Upper lobe of left lung (tissue), 6 donors: ENCODE measurements at regions not wholly inside any gene's neighbourhood (a gene's known extent, or its start where the extent isn't known, plus 50 kb on each side); places are given as distances from the start of the nearest gene placed in this dataset.

Experiments
- ATAC-seq, 2 donors: fragments of 200-7000 bp; cut with Tn5 transposase; one replicate each; pipeline ENCODE4 v1.9.1; 2022; ENCODE audit warnings: mild to moderate bottlenecking in 2 of 2, moderate library complexity in 2 of 2; ENCODE audit not compliant: low FRiP score in 2 of 2
- DNase-seq, 2 donors: peaks; one replicate each; pipeline ENCODE4 v3.0.0-alpha.2; 2019 to 2020
- H3K27ac ChIP-seq, 4 donors: fragments of 200-600 bp; sonication (generic); one replicate each; pipeline ENCODE4 v1.5.1; 2016 to 2019
- H3K27me3 ChIP-seq, 4 donors: fragments of 200-600 bp; sonication (generic); one replicate each; pipeline ENCODE4 v1.5.1; 2017 to 2019
- H3K36me3 ChIP-seq, 4 donors: fragments of 200-600 bp; sonication (generic); one replicate each; pipeline ENCODE4 v1.5.1; 2016 to 2019
- H3K4me1 ChIP-seq, 4 donors: fragments of 200-600 bp; sonication (generic); one replicate each; pipeline ENCODE4 v1.5.1; 2018 to 2019
- H3K4me3 ChIP-seq, 4 donors: fragments of 200-600 bp; sonication (generic); one replicate each; pipeline ENCODE4 v1.5.1; 2017 to 2019; ENCODE audit warnings: mild to moderate bottlenecking in 2 of 4, moderate library complexity in 1 of 4
- H3K9me3 ChIP-seq, 4 donors: fragments of 200-600 bp; sonication (generic); one replicate each; pipeline ENCODE4 v1.5.1; 2018 to 2019
- EP300 ChIP-seq, 4 donors: sonication (generic); formaldehyde crosslinking; IDR thresholded peaks; one replicate each; pipeline ENCODE4 v1.5.1; 2017; ENCODE audit warnings: antibody characterized with exemption in 4 of 4, control low read depth in 2 of 4
- POLR2A ChIP-seq, 4 donors: fragments of 450-650 bp; IDR thresholded peaks; one replicate each; pipeline ENCODE4 v1.5.1; 2016 to 2017; ENCODE audit warnings: antibody characterized with exemption in 4 of 4, mild to moderate bottlenecking in 2 of 4
- POLR2AphosphoS5 ChIP-seq, 2 donors: sonication (generic); formaldehyde crosslinking; IDR thresholded peaks; one replicate each; pipeline ENCODE4 v1.5.1; 2017; ENCODE audit warnings: antibody characterized with exemption in 2 of 2
- WGBS, 2 donors: methylation state at CpG; one replicate each; pipeline ENCODE4 v1.1.5; 2017 to 2018; 5-methylcytosine and 5-hydroxymethylcytosine counted together
- TF ChIP-seq, protein P1 (sequence below), 6 experiments: fragments of 450-650 bp in 4 of 6; fragments of 200-600 bp in 2 of 6; sonication (generic) in 2 of 6; IDR thresholded peaks; one replicate each; pipeline ENCODE4 v1.5.1; 2016 to 2019; ENCODE audit warnings: antibody characterized with exemption in 6 of 6
- donor health status: DM: no; HTN: no; CAD: no; lungs with moderate emphysema.
- donor health status: DM: no; HTN: yes; CAD: no; lungs with severe emphysema.

DNA sequence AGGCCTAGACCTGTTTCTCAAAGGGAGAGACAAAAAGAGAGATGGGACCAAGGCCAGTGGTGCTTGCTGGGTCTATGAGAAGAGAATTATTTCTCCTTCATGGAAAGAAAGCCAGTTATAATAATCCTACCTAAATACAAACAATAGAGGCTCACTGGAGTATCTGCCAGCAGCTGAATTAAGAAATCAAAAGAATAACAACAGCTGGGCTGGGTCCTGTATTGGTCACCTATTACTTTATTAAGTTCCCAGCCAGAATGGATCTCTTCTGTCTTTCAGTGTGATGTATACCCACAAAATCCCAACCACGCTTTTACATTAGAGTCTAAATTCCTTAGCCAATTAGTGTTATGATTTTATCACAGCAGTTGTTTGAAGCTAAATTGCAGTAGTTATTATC, 297.8 kb upstream of the DACH1 start:
- DNase-seq (no peak), ATAC-seq (no peak)
- Histone ChIP-seq H3K4me3 (no peak overlapping the region), H3K9me3 (no peaks in the 10 kb centered on the region), H3K27ac (no peak overlapping the region), H3K4me1 (no peaks in the 10 kb centered on the region), H3K27me3 (no peaks in the 10 kb centered on the region), H3K36me3 (no peaks in the 10 kb centered on the region)
- WGBS, 2 donors = 95 to 100% methylated on average over 1 of the region's 1 CpG
- TF ChIP-seq POLR2A (IDR thresholded peaks at IDR 0.05) (no peak), POLR2AphosphoS5 (IDR thresholded peaks at IDR 0.05) (no peak), EP300 (IDR thresholded peaks at IDR 0.05) (no peak)
- TF ChIP-seq, protein P1, sequence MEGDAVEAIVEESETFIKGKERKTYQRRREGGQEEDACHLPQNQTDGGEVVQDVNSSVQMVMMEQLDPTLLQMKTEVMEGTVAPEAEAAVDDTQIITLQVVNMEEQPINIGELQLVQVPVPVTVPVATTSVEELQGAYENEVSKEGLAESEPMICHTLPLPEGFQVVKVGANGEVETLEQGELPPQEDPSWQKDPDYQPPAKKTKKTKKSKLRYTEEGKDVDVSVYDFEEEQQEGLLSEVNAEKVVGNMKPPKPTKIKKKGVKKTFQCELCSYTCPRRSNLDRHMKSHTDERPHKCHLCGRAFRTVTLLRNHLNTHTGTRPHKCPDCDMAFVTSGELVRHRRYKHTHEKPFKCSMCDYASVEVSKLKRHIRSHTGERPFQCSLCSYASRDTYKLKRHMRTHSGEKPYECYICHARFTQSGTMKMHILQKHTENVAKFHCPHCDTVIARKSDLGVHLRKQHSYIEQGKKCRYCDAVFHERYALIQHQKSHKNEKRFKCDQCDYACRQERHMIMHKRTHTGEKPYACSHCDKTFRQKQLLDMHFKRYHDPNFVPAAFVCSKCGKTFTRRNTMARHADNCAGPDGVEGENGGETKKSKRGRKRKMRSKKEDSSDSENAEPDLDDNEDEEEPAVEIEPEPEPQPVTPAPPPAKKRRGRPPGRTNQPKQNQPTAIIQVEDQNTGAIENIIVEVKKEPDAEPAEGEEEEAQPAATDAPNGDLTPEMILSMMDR (IDR thresholded peaks at IDR 0.05) = no peak

DNA sequence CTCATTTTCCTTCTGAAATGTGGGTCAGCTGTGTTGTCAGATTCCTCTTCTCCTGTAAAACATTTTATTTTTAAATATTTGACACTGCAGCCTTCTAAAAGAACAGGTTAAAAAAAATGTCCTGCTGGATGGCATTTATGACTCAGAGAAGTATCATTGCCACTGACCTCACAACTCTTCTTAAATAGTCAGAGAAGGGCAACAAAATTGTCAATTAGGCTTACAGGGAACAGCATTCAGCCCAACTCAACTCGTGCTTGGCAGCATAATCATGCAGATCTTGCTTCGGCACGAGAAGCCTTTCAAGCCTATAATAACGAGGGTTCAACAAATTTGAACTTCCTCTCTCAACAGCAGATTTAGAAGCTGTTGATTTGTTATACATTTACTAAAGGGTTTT, 296.7 kb upstream of the DACH1 start:
- Histone ChIP-seq H3K27me3 (no peaks in the 10 kb centered on the region), H3K36me3 (no peaks in the 10 kb centered on the region), H3K4me1 (no peaks in the 10 kb centered on the region), H3K4me3 (no peak overlapping the region), H3K9me3 (no peaks in the 10 kb centered on the region), H3K27ac (no peak overlapping the region)
- WGBS, 2 donors = 59 to 64% methylated on average over 4 of the region's 4 CpGs
- no peak for ATAC-seq
- no peak for DNase-seq
- TF ChIP-seq POLR2A (IDR thresholded peaks at IDR 0.05) (no peak), EP300 (IDR thresholded peaks at IDR 0.05) (no peak), POLR2AphosphoS5 (IDR thresholded peaks at IDR 0.05) (no peak)
- TF ChIP-seq, protein P1 (IDR thresholded peaks at IDR 0.05) = no peak

DNA sequence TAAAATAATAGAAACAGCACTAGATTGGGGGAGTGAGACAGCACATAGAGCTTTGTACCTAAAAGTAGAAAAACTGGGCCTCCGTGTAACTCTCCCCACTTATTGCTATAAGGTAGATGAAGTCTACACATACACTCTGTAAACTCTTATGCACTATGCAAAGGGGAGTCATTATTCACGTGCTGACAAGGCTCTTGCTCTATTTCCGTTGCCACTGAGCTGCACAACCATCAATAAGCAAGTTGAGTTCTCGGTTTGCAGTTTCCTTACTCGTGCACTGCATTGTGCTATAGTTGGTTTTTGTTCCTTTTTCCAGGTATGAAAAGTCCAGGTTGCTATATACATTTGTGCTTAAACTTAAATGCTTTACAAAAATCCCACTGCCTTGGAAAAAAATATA, 294.0 kb upstream of the DACH1 start:
- no peak overlapping the region for H3K4me3 ChIP-seq
- DNase-seq (no peak), ATAC-seq (no peak)
- no peaks in the 10 kb centered on the region for H3K4me1 ChIP-seq
- H3K27me3 ChIP-seq = no peaks in the 10 kb centered on the region
- TF ChIP-seq, protein P1 (IDR thresholded peaks at IDR 0.05) = no peak
- TF ChIP-seq POLR2A (IDR thresholded peaks at IDR 0.05) (no peak), EP300 (IDR thresholded peaks at IDR 0.05) (no peak), POLR2AphosphoS5 (IDR thresholded peaks at IDR 0.05) (no peak)
- no peak overlapping the region for H3K27ac ChIP-seq
- H3K36me3 ChIP-seq = no peaks in the 10 kb centered on the region
- 61 to 75% methylated on average over 5 of the region's 5 CpGs for WGBS, 2 donors
- no peaks in the 10 kb centered on the region for H3K9me3 ChIP-seq

DNA sequence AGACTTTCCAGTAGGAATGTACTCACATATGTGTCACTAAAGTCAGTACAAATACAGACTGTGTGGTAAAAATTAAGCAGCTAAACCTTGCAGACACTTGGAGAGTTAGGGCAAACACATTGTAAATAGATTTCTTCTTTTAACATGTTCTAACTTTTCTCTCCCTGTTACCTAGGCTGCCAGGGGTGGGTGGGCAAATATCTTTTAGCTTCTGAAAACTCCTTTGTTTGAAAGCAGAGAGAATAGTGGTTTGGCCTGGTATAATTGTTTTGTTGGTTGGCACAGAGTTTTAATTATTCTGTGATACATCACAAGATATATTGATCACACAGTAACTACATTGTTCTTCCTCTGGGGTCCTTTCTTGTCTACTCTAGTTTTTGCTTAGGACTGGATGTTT, 289.8 kb upstream of the DACH1 start:
- no peaks in the 10 kb centered on the region for H3K27me3 ChIP-seq
- ATAC-seq = no peak
- no peak overlapping the region for H3K4me3 ChIP-seq
- H3K9me3 ChIP-seq = no peaks in the 10 kb centered on the region
- no peak for DNase-seq
- TF ChIP-seq EP300 (IDR thresholded peaks at IDR 0.05) (no peak), POLR2A (IDR thresholded peaks at IDR 0.05) (no peak)
- TF ChIP-seq, protein P1 (IDR thresholded peaks at IDR 0.05) = no peak
- H3K36me3 ChIP-seq = no peaks in the 10 kb centered on the region
- H3K4me1 ChIP-seq = no peaks in the 10 kb centered on the region
- H3K27ac ChIP-seq = no peak overlapping the region

DNA sequence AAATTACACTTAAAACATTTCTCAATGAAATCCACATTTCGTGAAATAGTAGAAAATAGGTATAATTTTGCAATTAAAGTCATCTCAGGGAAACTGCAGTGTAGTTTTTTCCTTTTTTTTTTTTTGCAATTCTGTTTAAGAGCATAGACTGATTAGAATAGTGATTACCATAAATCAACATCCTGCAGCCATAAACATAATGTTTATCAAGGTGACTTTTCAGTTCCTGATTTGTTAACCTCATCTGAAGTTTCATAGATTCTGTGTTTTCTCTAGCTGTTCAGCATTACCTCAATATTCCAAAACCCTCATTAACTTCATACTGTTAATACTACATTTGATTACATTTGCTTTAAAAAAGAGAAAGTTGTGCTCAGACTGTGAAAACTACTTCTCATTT, 286.3 kb upstream of the DACH1 start:
- Histone ChIP-seq H3K36me3 (no peaks in the 10 kb centered on the region), H3K27ac (no peak overlapping the region), H3K9me3 (no peaks in the 10 kb centered on the region), H3K27me3 (no peaks in the 10 kb centered on the region), H3K4me1 (no peaks in the 10 kb centered on the region), H3K4me3 (no peak overlapping the region)
- WGBS, 2 donors = 90 to 91% methylated on average over 1 of the region's 1 CpG
- TF ChIP-seq, protein P1 (IDR thresholded peaks at IDR 0.05) = no peak
- TF ChIP-seq POLR2AphosphoS5 (IDR thresholded peaks at IDR 0.05) (no peak), EP300 (IDR thresholded peaks at IDR 0.05) (no peak), POLR2A (IDR thresholded peaks at IDR 0.05) (no peak)
- ATAC-seq (no peak), DNase-seq (no peak)
